LNCaP clone FGC (cell line): ENCODE measurements at regions not wholly inside any gene's neighbourhood (a gene's known extent, or its start where the extent isn't known, plus 50 kb on each side); places are given as distances from the start of the nearest gene placed in this dataset.

Source experiments
- DNase-seq: peaks from one replicate; pipeline ENCODE4 v3.0.0-alpha.2; 2011; ENCODE audit warnings: low read depth
- H3K4me3 ChIP-seq: 2 replicates; pipeline ENCODE4 v1.5.1; 2011; ENCODE audit warnings: mild to moderate bottlenecking, low read depth, low read length, control low read depth
- CTCF ChIP-seq: IDR thresholded peaks from 2 replicates; pipeline ENCODE4 v1.5.1; 2012; ENCODE audit warnings: mild to moderate bottlenecking; ENCODE audit not compliant: control insufficient read depth, insufficient read depth; ENCODE audit errors: extremely low read depth

- TF ChIP-seq CTCF, result no peak
- no peak for DNase-seq
- H3K4me3 ChIP-seq, result no peak overlapping the region
Measured at GRCh38 chr16:6153901-6154300, 1056.3 kb upstream of the EEF2KMT start.

GRCh38 chr16:6149031-6149430 lies 1051.4 kb upstream of the EEF2KMT start:
- no peak for DNase-seq
- TF ChIP-seq CTCF, result no peak
- H3K4me3 ChIP-seq, result no peak overlapping the region

- TF ChIP-seq CTCF, result no peak
- no peak overlapping the region for H3K4me3 ChIP-seq
- no peak for DNase-seq
Measured at GRCh38 chr16:6148361-6148760, 1050.8 kb upstream of the EEF2KMT start.

- no peak for DNase-seq
- TF ChIP-seq CTCF, result no peak
- H3K4me3 ChIP-seq, result no peak overlapping the region
Measured at GRCh38 chr16:6146874-6147425, 1049.4 kb upstream of the EEF2KMT start.

- DNase-seq, result no peak
- no peak for TF ChIP-seq CTCF
- no peak overlapping the region for H3K4me3 ChIP-seq
Measured at GRCh38 chr16:6146356-6146755, 1048.8 kb upstream of the EEF2KMT start.

- no peak for TF ChIP-seq CTCF
- no peak overlapping the region for H3K4me3 ChIP-seq
- DNase-seq, result no peak
Measured at GRCh38 chr16:6144463-6144862, 1046.9 kb upstream of the EEF2KMT start.

GRCh38 chr16:6143020-6143419 lies 1045.4 kb upstream of the EEF2KMT start:
- TF ChIP-seq CTCF, result no peak
- no peak overlapping the region for H3K4me3 ChIP-seq
- DNase-seq, result no peak
